Endodermal cell (in vitro differentiated cells): ENCODE measurements at regions not wholly inside any gene's neighbourhood (a gene's known extent, or its start where the extent isn't known, plus 50 kb on each side); places are given as distances from the start of the nearest gene placed in this dataset.

ENCODE experiments used
- DNase-seq: peaks from one replicate; pipeline ENCODE4 v3.0.0-alpha.2; 2017
- H3K27ac ChIP-seq: 2 replicates; pipeline ENCODE4 v1.5.1; 2013; ENCODE audit warnings: mild to moderate bottlenecking, low read depth, low read length, moderate library complexity
- H3K27me3 ChIP-seq: 2 replicates; pipeline ENCODE4 v1.6.1; 2013; ENCODE audit warnings: mild to moderate bottlenecking, low read length, moderate library complexity; ENCODE audit not compliant: insufficient read depth, control insufficient read depth, poor library complexity, severe bottlenecking
- H3K36me3 ChIP-seq: 2 replicates; pipeline ENCODE4 v1.7.0; 2013; ENCODE audit warnings: mild to moderate bottlenecking, low read length, moderate library complexity; ENCODE audit not compliant: control insufficient read depth, insufficient read depth
- H3K4me1 ChIP-seq: one replicate; pipeline ENCODE4 v1.7.0; 2013; ENCODE audit warnings: low read length; ENCODE audit not compliant: control insufficient read depth, insufficient read depth
- H3K4me3 ChIP-seq: 2 replicates; pipeline ENCODE4 v1.5.1; 2013; ENCODE audit warnings: mild to moderate bottlenecking, low read length, moderate library complexity
- H3K9ac ChIP-seq: 2 replicates; pipeline ENCODE4 v1.6.1; 2013; ENCODE audit warnings: mild to moderate bottlenecking, low read length, moderate library complexity; ENCODE audit not compliant: poor library complexity, severe bottlenecking; ENCODE audit errors: extremely low read depth
- H3K9me3 ChIP-seq: 2 replicates; pipeline ENCODE4 v1.6.1; 2013; ENCODE audit warnings: mild to moderate bottlenecking, low read length, moderate library complexity; ENCODE audit not compliant: control insufficient read depth
- H3K27ac Mint-ChIP-seq: 2 replicates; pipeline ENCODE4 v1.8.0; 2020; ENCODE audit warnings: mixed read lengths
- H3K27me3 Mint-ChIP-seq: 2 replicates; pipeline ENCODE4 v1.8.0; 2021; ENCODE audit warnings: mild to moderate bottlenecking, mixed read lengths; ENCODE audit not compliant: insufficient read depth
- H3K36me3 Mint-ChIP-seq: 2 replicates; pipeline ENCODE4 v1.8.0; 2020; ENCODE audit warnings: low read depth, mixed read lengths
- H3K4me1 Mint-ChIP-seq: 2 replicates; pipeline ENCODE4 v1.8.0; 2020; ENCODE audit warnings: mixed read lengths
- H3K4me3 Mint-ChIP-seq: 2 replicates; pipeline ENCODE4 v1.8.0; 2020; ENCODE audit warnings: mild to moderate bottlenecking, moderate library complexity, mixed read lengths
- H3K9me3 Mint-ChIP-seq: 2 replicates; pipeline ENCODE4 v1.8.0; 2020; ENCODE audit warnings: mild to moderate bottlenecking, mixed read lengths
- WGBS, 2 experiments: methylation state at CpG; one replicate each; pipeline versions ENCODE4 v1.1.5 to v1.1.7; 2013; ENCODE audit warnings: missing lambda C conversion rate in 2 of 2, mixed read lengths in 1 of 2; ENCODE audit not compliant: insufficient coverage in 1 of 2, insufficient read length in 1 of 2; 5-methylcytosine and 5-hydroxymethylcytosine counted together
- TF ChIP-seq, protein P1 (sequence below): fragments of 200-600 bp; sonication (generic); conservative IDR thresholded peaks from 2 replicates; pipeline ENCODE4 v1.5.0; 2021; ENCODE audit warnings: antibody characterized with exemption, mild to moderate bottlenecking

DNA sequence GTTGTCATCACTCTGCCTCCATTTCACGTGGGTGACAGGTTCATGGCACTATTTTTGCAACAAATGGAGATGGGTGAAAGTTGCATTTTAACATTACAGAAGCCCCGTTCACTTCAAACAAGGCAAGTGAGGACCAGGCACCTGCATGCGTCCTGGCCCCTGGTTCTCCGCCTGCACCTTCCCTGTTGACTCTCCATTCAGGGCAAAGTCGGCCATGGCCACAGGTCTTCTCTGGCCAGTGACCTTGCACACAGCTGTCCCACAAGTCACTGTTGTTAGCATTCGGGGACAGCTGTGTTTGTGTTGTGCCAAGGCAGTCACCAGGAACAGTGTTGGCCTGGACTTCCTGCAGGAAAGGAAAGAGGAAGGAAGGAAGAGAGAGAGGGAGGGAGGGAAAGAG, 554.9 kb downstream of the TCERG1L start:
- Histone ChIP-seq H3K9ac (no peak overlapping the region), H3K9me3 (peaks cover 4% of the 10 kb centered on the region), H3K4me3 (no peak overlapping the region), H3K27me3 (no peaks in the 10 kb centered on the region), H3K27ac (no peak overlapping the region), H3K4me1 (no peaks in the 10 kb centered on the region), H3K36me3 (no peaks in the 10 kb centered on the region)
- no peaks in the 10 kb centered on the region for H3K4me1 Mint-ChIP-seq
- peaks cover 7% of the 10 kb centered on the region for H3K9me3 Mint-ChIP-seq
- H3K27ac Mint-ChIP-seq: no peak overlapping the region
- WGBS, 2 experiments: 88 to 98% methylated on average over 5 to 6 of the region's 6 CpGs
- no peak overlapping the region for H3K4me3 Mint-ChIP-seq
- DNase-seq: no peak
- H3K27me3 Mint-ChIP-seq: peaks cover 9% of the 10 kb centered on the region
- H3K36me3 Mint-ChIP-seq: no peaks in the 10 kb centered on the region
- TF ChIP-seq, protein P1, sequence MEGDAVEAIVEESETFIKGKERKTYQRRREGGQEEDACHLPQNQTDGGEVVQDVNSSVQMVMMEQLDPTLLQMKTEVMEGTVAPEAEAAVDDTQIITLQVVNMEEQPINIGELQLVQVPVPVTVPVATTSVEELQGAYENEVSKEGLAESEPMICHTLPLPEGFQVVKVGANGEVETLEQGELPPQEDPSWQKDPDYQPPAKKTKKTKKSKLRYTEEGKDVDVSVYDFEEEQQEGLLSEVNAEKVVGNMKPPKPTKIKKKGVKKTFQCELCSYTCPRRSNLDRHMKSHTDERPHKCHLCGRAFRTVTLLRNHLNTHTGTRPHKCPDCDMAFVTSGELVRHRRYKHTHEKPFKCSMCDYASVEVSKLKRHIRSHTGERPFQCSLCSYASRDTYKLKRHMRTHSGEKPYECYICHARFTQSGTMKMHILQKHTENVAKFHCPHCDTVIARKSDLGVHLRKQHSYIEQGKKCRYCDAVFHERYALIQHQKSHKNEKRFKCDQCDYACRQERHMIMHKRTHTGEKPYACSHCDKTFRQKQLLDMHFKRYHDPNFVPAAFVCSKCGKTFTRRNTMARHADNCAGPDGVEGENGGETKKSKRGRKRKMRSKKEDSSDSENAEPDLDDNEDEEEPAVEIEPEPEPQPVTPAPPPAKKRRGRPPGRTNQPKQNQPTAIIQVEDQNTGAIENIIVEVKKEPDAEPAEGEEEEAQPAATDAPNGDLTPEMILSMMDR: no peak

DNA sequence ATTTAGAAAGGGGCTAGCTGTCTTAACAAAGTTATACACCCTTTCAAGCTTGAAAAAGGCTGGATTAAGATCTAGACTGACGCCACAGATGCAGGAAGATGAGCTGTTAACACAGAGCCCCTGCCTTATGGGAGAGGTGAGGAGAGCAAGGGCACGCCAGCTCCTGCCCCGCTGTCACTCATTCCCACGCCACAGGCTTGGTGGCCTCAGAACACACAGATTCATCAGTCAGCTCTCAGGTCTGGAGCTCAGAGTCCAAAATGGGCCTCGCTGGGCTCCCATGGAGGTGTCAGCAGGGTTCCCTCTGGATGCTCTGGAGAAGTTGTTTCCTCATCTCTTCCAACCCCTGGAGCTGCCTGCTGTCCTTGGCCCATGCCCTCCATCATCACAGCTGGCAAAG, 554.2 kb downstream of the TCERG1L start:
- no peak overlapping the region for H3K27ac ChIP-seq
- 92 to 97% methylated on average over 5 of the region's 5 CpGs for WGBS, 2 experiments
- H3K9ac ChIP-seq: no peak overlapping the region
- no peaks in the 10 kb centered on the region for H3K27me3 ChIP-seq
- H3K4me3 Mint-ChIP-seq: no peak overlapping the region
- no peaks in the 10 kb centered on the region for H3K36me3 ChIP-seq
- peaks cover 7% of the 10 kb centered on the region for H3K9me3 Mint-ChIP-seq
- H3K9me3 ChIP-seq: peaks cover 4% of the 10 kb centered on the region
- DNase-seq: no peak
- H3K36me3 Mint-ChIP-seq: no peaks in the 10 kb centered on the region
- no peak overlapping the region for H3K27ac Mint-ChIP-seq
- H3K4me3 ChIP-seq: no peak overlapping the region
- TF ChIP-seq, protein P1: no peak
- H3K4me1 ChIP-seq: no peaks in the 10 kb centered on the region
- no peaks in the 10 kb centered on the region for H3K4me1 Mint-ChIP-seq
- H3K27me3 Mint-ChIP-seq: peaks cover 5% of the 10 kb centered on the region

DNA sequence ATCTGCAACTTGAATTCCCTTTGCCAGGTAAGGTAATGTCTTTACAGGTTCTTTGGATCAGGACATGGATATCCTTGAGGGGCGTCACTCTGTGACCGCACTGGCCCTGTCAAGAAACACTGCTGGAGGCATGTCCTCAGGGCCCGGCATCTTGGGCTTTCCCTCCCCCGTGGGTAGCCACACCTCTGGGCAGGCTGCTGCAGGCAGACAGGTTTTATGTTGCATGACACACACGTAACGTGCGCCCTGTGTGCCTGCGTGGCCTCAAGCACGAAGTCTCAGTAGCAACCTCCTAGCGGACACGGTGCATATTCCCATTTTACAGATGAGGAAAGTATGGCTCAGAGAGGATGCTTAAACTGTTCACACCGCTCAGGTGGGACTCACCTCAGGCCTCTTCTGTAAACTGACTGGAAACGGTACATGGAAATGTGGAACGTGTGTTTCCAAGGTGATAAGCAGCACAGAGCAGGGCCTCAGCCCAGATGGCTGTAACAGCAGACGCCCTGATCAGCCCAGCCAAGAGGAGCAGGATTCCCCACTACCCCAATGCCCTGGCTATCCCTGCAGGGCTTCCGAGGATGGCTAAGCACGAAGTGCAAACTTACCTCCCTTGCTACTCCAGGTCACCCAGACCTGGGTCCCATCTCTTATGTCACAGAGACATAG, 553.6 kb downstream of the TCERG1L start:
- no peak overlapping the region for H3K4me3 Mint-ChIP-seq
- H3K27me3 Mint-ChIP-seq: peaks cover 3% of the 10 kb centered on the region
- Histone ChIP-seq H3K9ac (no peak overlapping the region), H3K4me3 (no peak overlapping the region), H3K9me3 (peaks cover 4% of the 10 kb centered on the region), H3K4me1 (no peaks in the 10 kb centered on the region), H3K27ac (no peak overlapping the region), H3K27me3 (no peaks in the 10 kb centered on the region), H3K36me3 (no peaks in the 10 kb centered on the region)
- H3K27ac Mint-ChIP-seq: no peak overlapping the region
- no peak for DNase-seq
- TF ChIP-seq, protein P1: no peak
- H3K4me1 Mint-ChIP-seq: no peaks in the 10 kb centered on the region
- 88 to 94% methylated on average over 12 to 17 of the region's 17 CpGs for WGBS, 2 experiments
- H3K36me3 Mint-ChIP-seq: no peaks in the 10 kb centered on the region
- peaks cover 7% of the 10 kb centered on the region for H3K9me3 Mint-ChIP-seq
